Kidney epithelial cell (primary cell): ENCODE measurements at regions not wholly inside any gene's neighbourhood (a gene's known extent, or its start where the extent isn't known, plus 50 kb on each side); places are given as distances from the start of the nearest gene placed in this dataset.

Experiments
- DNase-seq: peaks from one replicate; pipeline ENCODE4 v3.0.0-alpha.2; 2010; ENCODE audit warnings: low read depth
- H3K27me3 ChIP-seq: 2 replicates; pipeline ENCODE4 v1.6.0; 2011; ENCODE audit warnings: low read length; ENCODE audit not compliant: control insufficient read depth, insufficient read depth
- H3K36me3 ChIP-seq: 2 replicates; pipeline ENCODE4 v1.5.1; 2011; ENCODE audit warnings: low read length; ENCODE audit not compliant: control insufficient read depth, insufficient read depth
- H3K4me3 ChIP-seq: 2 replicates; pipeline ENCODE4 v1.5.1; 2011; ENCODE audit warnings: low read depth, mild to moderate bottlenecking, control low read depth, low read length
- TF ChIP-seq, protein P1 (sequence below): IDR thresholded peaks from 2 replicates; pipeline ENCODE4 v1.5.1; 2011; ENCODE audit warnings: mild to moderate bottlenecking, moderate library complexity, low read length, control low read depth, inconsistent platforms; ENCODE audit not compliant: insufficient read depth, poor library complexity, severe bottlenecking

- no peak for DNase-seq
Measured at GRCh38 chr13:105345131-105345530, 1190.3 kb downstream of the EFNB2 start.

GRCh38 chr13:105343134-105343806, 1192.2 kb downstream of the EFNB2 start:
- TF ChIP-seq, protein P1, sequence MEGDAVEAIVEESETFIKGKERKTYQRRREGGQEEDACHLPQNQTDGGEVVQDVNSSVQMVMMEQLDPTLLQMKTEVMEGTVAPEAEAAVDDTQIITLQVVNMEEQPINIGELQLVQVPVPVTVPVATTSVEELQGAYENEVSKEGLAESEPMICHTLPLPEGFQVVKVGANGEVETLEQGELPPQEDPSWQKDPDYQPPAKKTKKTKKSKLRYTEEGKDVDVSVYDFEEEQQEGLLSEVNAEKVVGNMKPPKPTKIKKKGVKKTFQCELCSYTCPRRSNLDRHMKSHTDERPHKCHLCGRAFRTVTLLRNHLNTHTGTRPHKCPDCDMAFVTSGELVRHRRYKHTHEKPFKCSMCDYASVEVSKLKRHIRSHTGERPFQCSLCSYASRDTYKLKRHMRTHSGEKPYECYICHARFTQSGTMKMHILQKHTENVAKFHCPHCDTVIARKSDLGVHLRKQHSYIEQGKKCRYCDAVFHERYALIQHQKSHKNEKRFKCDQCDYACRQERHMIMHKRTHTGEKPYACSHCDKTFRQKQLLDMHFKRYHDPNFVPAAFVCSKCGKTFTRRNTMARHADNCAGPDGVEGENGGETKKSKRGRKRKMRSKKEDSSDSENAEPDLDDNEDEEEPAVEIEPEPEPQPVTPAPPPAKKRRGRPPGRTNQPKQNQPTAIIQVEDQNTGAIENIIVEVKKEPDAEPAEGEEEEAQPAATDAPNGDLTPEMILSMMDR, result no peak
- H3K36me3 ChIP-seq, result no peaks in the 10 kb centered on the region
- DNase-seq, result peak; percentile 63

More at GRCh38 chr13:105345131-105345530, 1190.3 kb downstream of the EFNB2 start:
- TF ChIP-seq, protein P1, result no peak
- no peaks in the 10 kb centered on the region for H3K27me3 ChIP-seq
- H3K36me3 ChIP-seq, result no peaks in the 10 kb centered on the region
- H3K4me3 ChIP-seq, result no peak overlapping the region

DNA sequence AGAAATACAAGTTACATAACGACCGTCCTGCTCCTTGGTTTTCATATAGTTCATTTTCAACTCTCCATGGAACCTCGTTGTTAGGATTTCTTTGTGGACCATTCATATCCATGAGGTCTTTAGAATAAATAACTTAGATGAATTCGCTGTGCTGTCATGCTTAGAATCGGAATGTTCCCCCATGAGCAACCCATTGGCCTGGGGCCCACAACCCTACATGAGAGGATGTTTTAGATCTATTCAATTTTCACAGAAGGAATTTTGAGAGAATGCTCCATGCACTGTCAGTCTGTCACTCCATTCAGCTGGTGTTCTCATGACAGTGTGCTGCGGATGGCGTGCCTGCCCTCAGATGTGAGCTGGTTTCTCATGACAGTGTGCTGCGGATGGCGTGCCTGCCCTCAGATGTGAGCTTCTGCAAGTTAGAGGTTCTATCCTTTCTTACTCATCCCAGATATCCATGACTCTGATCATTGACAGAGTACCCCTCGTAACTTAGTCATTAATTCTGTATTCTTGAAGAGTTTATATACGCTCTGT, 1193.1 kb downstream of the EFNB2 start:
- Histone ChIP-seq H3K4me3 (no peak overlapping the region), H3K36me3 (no peaks in the 10 kb centered on the region), H3K27me3 (no peaks in the 10 kb centered on the region)
- DNase-seq, result no peak
- TF ChIP-seq, protein P1, result no peak

More at GRCh38 chr13:105343134-105343806, 1192.2 kb downstream of the EFNB2 start:
- Histone ChIP-seq H3K27me3 (no peaks in the 10 kb centered on the region), H3K4me3 (no peak overlapping the region)

DNA sequence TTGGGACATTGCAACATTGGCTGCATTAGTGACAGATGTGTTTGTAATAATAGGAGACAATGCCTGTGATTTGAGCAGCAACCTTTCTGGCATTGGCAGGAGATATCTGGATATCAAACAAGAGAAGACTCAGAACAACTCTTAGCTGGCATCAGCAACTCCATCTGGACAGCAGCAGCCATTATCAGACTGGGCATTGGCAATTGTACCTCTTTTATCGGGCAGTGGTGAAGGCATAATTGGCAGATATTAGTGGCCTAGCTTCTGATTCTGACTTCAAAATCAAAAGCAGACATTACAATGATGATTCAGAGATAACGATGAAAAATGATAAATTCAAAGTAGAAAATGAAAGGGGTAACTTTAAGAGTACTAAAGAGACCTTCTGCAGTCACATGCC, 1193.7 kb downstream of the EFNB2 start:
- TF ChIP-seq, protein P1, result no peak
- no peak for DNase-seq
- Histone ChIP-seq H3K4me3 (no peak overlapping the region), H3K36me3 (no peaks in the 10 kb centered on the region), H3K27me3 (no peaks in the 10 kb centered on the region)

- TF ChIP-seq, protein P1, result no peak
- Histone ChIP-seq H3K4me3 (no peak overlapping the region), H3K36me3 (no peaks in the 10 kb centered on the region), H3K27me3 (no peaks in the 10 kb centered on the region)
- no peak for DNase-seq
Measured at GRCh38 chr13:105341256-105341655, 1194.2 kb downstream of the EFNB2 start.

GRCh38 chr13:105340061-105340606, 1195.3 kb downstream of the EFNB2 start:
- Histone ChIP-seq H3K27me3 (no peaks in the 10 kb centered on the region), H3K36me3 (no peaks in the 10 kb centered on the region), H3K4me3 (no peak overlapping the region)
- DNase-seq, result no peak
- TF ChIP-seq, protein P1, result no peak
